GM23338 (cell line): ENCODE measurements at regions not wholly inside any gene's neighbourhood (a gene's known extent, or its start where the extent isn't known, plus 50 kb on each side); places are given as distances from the start of the nearest gene placed in this dataset.

ENCODE experiments used
- ATAC-seq: fragments of 200-7000 bp; cut with Tn5 transposase; 3 replicates; pipeline ENCODE4 v1.9.1; 2020
- DNase-seq: peaks from one replicate; pipeline ENCODE4 v3.0.0-alpha.2; 2015; ENCODE audit warnings: low spot score
- H2AFZ ChIP-seq: fragments of 200-600 bp; sonication (generic); 2 replicates; pipeline ENCODE4 v1.8.0; 2016; ENCODE audit warnings: antibody characterized with exemption, mild to moderate bottlenecking, moderate library complexity
- H3F3A ChIP-seq: fragments of 200-600 bp; sonication (generic); replicated peaks from 2 replicates; pipeline ENCODE4 v1.8.0; 2017; ENCODE audit warnings: antibody characterized with exemption, mixed run types, low read depth
- H3K27ac ChIP-seq: fragments of 200-600 bp; sonication (generic); 2 replicates; pipeline ENCODE4 v1.6.1; 2016; ENCODE audit warnings: low read depth
- H3K27me3 ChIP-seq: fragments of 200-600 bp; sonication (generic); 2 replicates; pipeline ENCODE4 v1.8.0; 2016; ENCODE audit warnings: mild to moderate bottlenecking, mixed run types, moderate library complexity; ENCODE audit not compliant: insufficient read depth
- H3K36me3 ChIP-seq: fragments of 200-600 bp; sonication (generic); 2 replicates; pipeline ENCODE4 v1.8.0; 2016; ENCODE audit warnings: mild to moderate bottlenecking; ENCODE audit not compliant: insufficient read depth
- H3K4me1 ChIP-seq: fragments of 200-600 bp; sonication (generic); 2 replicates; pipeline ENCODE4 v1.8.0; 2016; ENCODE audit warnings: mild to moderate bottlenecking, moderate library complexity; ENCODE audit not compliant: insufficient read depth
- H3K4me2 ChIP-seq: fragments of 200-600 bp; sonication (generic); 2 replicates; pipeline ENCODE4 v1.7.1; 2017; ENCODE audit warnings: mixed run types
- H3K4me3 ChIP-seq: fragments of 200-600 bp; sonication (generic); 2 replicates; pipeline ENCODE4 v1.6.1; 2016; ENCODE audit warnings: mixed run types
- H3K79me2 ChIP-seq: fragments of 200-600 bp; sonication (generic); replicated peaks from 2 replicates; pipeline ENCODE4 v1.8.0; 2017; ENCODE audit warnings: mild to moderate bottlenecking; ENCODE audit not compliant: insufficient read depth
- H3K9me2 ChIP-seq: fragments of 200-600 bp; sonication (generic); 2 replicates; pipeline ENCODE4 v1.8.0; 2017; ENCODE audit not compliant: insufficient read depth
- H4K20me1 ChIP-seq: fragments of 200-600 bp; sonication (generic); replicated peaks from 2 replicates; pipeline ENCODE4 v1.8.0; 2017; ENCODE audit warnings: mild to moderate bottlenecking; ENCODE audit not compliant: insufficient read depth
- H3K27ac Mint-ChIP-seq: 2 replicates; pipeline ENCODE4 v1.8.0; 2020; ENCODE audit warnings: inconsistent platforms, mild to moderate bottlenecking, moderate library complexity, mixed read lengths
- H3K27me3 Mint-ChIP-seq: 3 replicates; pipeline ENCODE4 v1.8.0; 2022; ENCODE audit warnings: low read depth, mild to moderate bottlenecking, moderate library complexity, mixed read lengths, inconsistent platforms; ENCODE audit not compliant: insufficient read depth, poor library complexity
- H3K36me3 Mint-ChIP-seq: 3 replicates; pipeline ENCODE4 v1.8.0; 2021; ENCODE audit warnings: low read depth, mild to moderate bottlenecking, inconsistent platforms, moderate library complexity, mixed read lengths
- H3K4me1 Mint-ChIP-seq: 3 replicates; pipeline ENCODE4 v1.8.0; 2020; ENCODE audit warnings: mild to moderate bottlenecking, inconsistent platforms, mixed read lengths
- H3K4me3 Mint-ChIP-seq: 3 replicates; pipeline ENCODE4 v1.8.0; 2021; ENCODE audit warnings: moderate library complexity, mild to moderate bottlenecking, inconsistent platforms, mixed read lengths
- H3K9me3 Mint-ChIP-seq: 3 replicates; pipeline ENCODE4 v1.8.0; 2020; ENCODE audit warnings: moderate library complexity, mild to moderate bottlenecking, inconsistent platforms, mixed read lengths
- EZH2 ChIP-seq: fragments of 200-600 bp; sonication (generic); IDR thresholded peaks from one replicate; pipeline ENCODE4 v1.8.0; 2017; ENCODE audit warnings: antibody characterized with exemption, mild to moderate bottlenecking, low read depth; ENCODE audit not compliant: unreplicated experiment
- EZH2phosphoT487 ChIP-seq: fragments of 200-600 bp; sonication (generic); IDR thresholded peaks from one replicate; pipeline ENCODE4 v1.8.1; 2018; ENCODE audit warnings: antibody characterized with exemption; ENCODE audit not compliant: unreplicated experiment
- NANOG ChIP-seq: IDR thresholded peaks from 2 replicates; pipeline ENCODE4 v1.6.1; 2016; ENCODE audit warnings: antibody characterized with exemption, borderline replicate concordance
- POLR2AphosphoS5 ChIP-seq: IDR thresholded peaks from 2 replicates; pipeline ENCODE4 v1.6.1; 2016; ENCODE audit warnings: antibody characterized with exemption, low read depth
- STAT1 ChIP-seq: IDR thresholded peaks from one replicate; pipeline ENCODE4 v1.6.1; 2016; ENCODE audit warnings: antibody characterized with exemption; ENCODE audit not compliant: unreplicated experiment
- TF ChIP-seq, protein P1 (sequence below), 2 experiments: fragments of 200-600 bp in 1 of 2; sonication (generic) in 1 of 2; conservative IDR thresholded peaks; 2 replicates each; pipeline versions ENCODE4 v1.5.1 to v1.6.1; 2016 to 2017; ENCODE audit warnings: antibody characterized with exemption in 2 of 2, low read depth in 2 of 2, mild to moderate bottlenecking in 2 of 2, moderate library complexity in 1 of 2
- TF ChIP-seq, protein P2 (sequence below): IDR thresholded peaks from one replicate; pipeline ENCODE4 v1.6.1; 2018; ENCODE audit warnings: antibody characterized with exemption; ENCODE audit not compliant: unreplicated experiment

DNA sequence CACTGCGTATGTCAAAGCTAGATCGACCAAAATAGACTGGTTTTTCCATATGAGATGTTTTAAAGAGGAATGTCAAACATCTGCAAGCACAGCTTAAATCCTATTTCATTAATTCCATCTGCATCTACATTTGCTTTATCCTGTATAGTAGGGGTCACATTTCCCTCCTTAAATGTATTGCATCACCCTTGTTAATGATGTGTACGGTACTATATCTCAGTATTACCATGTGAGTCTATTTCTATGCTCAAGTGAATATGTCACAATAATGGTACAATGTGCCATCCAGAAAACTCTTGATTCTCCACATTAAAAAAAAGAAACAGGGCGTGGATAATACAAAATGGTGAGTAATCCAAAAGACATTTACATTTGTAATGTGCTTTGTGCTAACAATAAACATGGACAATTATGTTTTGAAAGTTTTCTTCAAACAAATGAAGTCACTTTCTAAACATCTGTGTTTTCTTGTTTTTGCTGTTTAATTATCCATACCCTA is 56.6 kb downstream of the TWIST1 start (continued):
- TF ChIP-seq EZH2phosphoT487: no peak
- TF ChIP-seq, protein P1, sequence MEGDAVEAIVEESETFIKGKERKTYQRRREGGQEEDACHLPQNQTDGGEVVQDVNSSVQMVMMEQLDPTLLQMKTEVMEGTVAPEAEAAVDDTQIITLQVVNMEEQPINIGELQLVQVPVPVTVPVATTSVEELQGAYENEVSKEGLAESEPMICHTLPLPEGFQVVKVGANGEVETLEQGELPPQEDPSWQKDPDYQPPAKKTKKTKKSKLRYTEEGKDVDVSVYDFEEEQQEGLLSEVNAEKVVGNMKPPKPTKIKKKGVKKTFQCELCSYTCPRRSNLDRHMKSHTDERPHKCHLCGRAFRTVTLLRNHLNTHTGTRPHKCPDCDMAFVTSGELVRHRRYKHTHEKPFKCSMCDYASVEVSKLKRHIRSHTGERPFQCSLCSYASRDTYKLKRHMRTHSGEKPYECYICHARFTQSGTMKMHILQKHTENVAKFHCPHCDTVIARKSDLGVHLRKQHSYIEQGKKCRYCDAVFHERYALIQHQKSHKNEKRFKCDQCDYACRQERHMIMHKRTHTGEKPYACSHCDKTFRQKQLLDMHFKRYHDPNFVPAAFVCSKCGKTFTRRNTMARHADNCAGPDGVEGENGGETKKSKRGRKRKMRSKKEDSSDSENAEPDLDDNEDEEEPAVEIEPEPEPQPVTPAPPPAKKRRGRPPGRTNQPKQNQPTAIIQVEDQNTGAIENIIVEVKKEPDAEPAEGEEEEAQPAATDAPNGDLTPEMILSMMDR (conservative IDR thresholded peaks at IDR 0.05; ENCODE audit: low read depth in 2 of 2): no peak
- TF ChIP-seq, protein P2, sequence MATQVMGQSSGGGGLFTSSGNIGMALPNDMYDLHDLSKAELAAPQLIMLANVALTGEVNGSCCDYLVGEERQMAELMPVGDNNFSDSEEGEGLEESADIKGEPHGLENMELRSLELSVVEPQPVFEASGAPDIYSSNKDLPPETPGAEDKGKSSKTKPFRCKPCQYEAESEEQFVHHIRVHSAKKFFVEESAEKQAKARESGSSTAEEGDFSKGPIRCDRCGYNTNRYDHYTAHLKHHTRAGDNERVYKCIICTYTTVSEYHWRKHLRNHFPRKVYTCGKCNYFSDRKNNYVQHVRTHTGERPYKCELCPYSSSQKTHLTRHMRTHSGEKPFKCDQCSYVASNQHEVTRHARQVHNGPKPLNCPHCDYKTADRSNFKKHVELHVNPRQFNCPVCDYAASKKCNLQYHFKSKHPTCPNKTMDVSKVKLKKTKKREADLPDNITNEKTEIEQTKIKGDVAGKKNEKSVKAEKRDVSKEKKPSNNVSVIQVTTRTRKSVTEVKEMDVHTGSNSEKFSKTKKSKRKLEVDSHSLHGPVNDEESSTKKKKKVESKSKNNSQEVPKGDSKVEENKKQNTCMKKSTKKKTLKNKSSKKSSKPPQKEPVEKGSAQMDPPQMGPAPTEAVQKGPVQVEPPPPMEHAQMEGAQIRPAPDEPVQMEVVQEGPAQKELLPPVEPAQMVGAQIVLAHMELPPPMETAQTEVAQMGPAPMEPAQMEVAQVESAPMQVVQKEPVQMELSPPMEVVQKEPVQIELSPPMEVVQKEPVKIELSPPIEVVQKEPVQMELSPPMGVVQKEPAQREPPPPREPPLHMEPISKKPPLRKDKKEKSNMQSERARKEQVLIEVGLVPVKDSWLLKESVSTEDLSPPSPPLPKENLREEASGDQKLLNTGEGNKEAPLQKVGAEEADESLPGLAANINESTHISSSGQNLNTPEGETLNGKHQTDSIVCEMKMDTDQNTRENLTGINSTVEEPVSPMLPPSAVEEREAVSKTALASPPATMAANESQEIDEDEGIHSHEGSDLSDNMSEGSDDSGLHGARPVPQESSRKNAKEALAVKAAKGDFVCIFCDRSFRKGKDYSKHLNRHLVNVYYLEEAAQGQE: no peak

DNA sequence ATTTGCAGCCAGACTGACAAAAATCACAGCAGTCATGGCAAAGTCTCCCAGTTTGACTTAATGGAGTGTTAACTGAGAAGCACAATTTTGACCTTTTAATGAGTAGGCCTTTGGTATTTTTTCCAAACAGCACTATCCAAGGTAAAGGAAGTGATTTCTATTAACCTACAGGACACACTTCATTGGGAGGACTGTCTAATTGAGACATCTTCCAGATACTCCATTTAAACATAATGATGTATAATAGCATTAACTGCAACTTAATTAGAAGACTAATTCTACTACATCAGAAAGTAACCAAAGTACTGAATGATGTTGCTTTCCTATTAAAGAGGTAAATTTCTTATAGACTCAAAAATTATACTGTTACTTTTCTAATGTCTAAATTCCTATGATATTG is 61.1 kb downstream of the TWIST1 start:
- ATAC-seq (no peak), DNase-seq (no peak)
- Histone ChIP-seq H3K9me2 (no peaks in the 10 kb centered on the region), H4K20me1 (no peaks in the 10 kb centered on the region), H3K27ac (no peak overlapping the region), H3K4me2 (no peak overlapping the region), H3K27me3 (no peaks in the 10 kb centered on the region), H3K36me3 (no peaks in the 10 kb centered on the region), H2AFZ (no peak overlapping the region), H3K79me2 (no peaks in the 10 kb centered on the region), H3K4me1 (no peaks in the 10 kb centered on the region), H3F3A (no peaks in the 10 kb centered on the region), H3K4me3 (no peak overlapping the region)
- Mint-ChIP-seq H3K9me3 (no peaks in the 10 kb centered on the region), H3K27ac (no peak overlapping the region), H3K27me3 (no peaks in the 10 kb centered on the region), H3K36me3 (no peaks in the 10 kb centered on the region), H3K4me3 (no peak overlapping the region), H3K4me1 (peaks cover 4% of the 10 kb centered on the region)
- TF ChIP-seq POLR2AphosphoS5: no peak
- no peak for TF ChIP-seq NANOG
- no peak for TF ChIP-seq STAT1
- no peak for TF ChIP-seq EZH2
